ENCODE measurements at regions not wholly inside any gene's neighbourhood (a gene's known extent, or its start where the extent isn't known, plus 50 kb on each side); places are given as distances from the start of the nearest gene placed in this dataset.

GRCh38 chr10:64206409-64206808 is 685.2 kb downstream of the REEP3 start:
- TF ChIP-seq POLR2A (IDR thresholded peaks at IDR 0.05; ENCODE audit: low read depth, low read length): no peak
- TF ChIP-seq POLR2AphosphoS5 (IDR thresholded peaks at IDR 0.05; ENCODE audit: low read depth, low read length): no peak

Data from GM12892 (cell line).